Fibroblast of villous mesenchyme (primary cell): ENCODE measurements at regions not wholly inside any gene's neighbourhood (a gene's known extent, or its start where the extent isn't known, plus 50 kb on each side); places are given as distances from the start of the nearest gene placed in this dataset.
A peak's percentile ranks its signal among the peaks of the same experiment; 100 is the strongest.

Source experiments
- DNase-seq: peaks from one replicate; pipeline ENCODE4 v3.0.0-alpha.2; 2010; ENCODE audit warnings: low read depth
- H3K4me3 ChIP-seq: 2 replicates; pipeline ENCODE4 v1.5.1; 2011; ENCODE audit warnings: low read depth, mild to moderate bottlenecking, low read length
- CTCF ChIP-seq: IDR thresholded peaks from 2 replicates; pipeline ENCODE4 v1.5.1; 2012; ENCODE audit warnings: low read depth, mild to moderate bottlenecking, low read length; ENCODE audit not compliant: insufficient read depth

GRCh38 chr10:18760836-18761235 lies 101.6 kb downstream of the ARL5B start:
- no peak for TF ChIP-seq CTCF
- no peak for DNase-seq
- H3K4me3 ChIP-seq, result no peak overlapping the region

GRCh38 chr10:18767981-18768380 lies 108.8 kb downstream of the ARL5B start:
- no peak for DNase-seq
- no peak overlapping the region for H3K4me3 ChIP-seq
- TF ChIP-seq CTCF, result no peak

DNA sequence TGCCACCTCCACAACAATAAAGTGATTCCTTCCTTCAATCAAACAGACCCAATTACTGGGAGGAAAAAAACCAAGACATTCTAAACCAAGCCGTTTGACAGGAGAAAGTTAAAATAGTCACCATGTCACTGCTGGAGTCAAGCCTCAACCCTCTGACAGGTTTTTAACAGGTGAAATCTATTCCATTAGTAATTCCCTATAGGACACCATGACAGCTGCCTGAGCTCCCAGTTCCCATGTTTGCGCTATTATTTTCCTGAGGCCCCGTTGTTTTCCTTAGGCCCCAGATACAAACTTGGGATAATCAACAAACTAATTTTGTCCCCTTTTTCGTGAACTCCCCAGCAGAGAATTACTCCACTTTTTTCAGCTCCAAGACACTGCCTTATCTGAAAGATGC lies 113.9 kb downstream of the ARL5B start:
- no peak for TF ChIP-seq CTCF
- no peak overlapping the region for H3K4me3 ChIP-seq
- no peak for DNase-seq

DNA sequence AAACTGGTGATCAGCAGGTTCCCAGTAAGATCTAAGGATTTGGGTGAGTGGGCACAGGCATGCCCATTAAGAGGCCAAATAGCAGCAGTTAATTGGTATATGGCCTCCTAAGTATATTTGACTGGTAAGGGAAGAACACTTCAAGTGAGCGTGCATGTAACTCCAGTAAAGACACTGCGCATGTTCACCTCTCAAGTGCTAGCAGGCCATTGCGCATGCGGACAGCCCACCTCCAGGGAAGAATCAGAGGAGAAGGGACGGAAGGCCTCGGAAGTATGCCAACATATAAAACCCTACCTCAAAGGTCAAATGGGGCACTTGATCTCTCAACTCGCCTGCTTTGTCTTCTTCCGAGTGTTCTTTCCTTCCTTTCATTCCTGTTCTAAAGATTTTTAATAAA lies 118.0 kb downstream of the ARL5B start:
- no peak for DNase-seq
- no peak overlapping the region for H3K4me3 ChIP-seq
- no peak for TF ChIP-seq CTCF

DNA sequence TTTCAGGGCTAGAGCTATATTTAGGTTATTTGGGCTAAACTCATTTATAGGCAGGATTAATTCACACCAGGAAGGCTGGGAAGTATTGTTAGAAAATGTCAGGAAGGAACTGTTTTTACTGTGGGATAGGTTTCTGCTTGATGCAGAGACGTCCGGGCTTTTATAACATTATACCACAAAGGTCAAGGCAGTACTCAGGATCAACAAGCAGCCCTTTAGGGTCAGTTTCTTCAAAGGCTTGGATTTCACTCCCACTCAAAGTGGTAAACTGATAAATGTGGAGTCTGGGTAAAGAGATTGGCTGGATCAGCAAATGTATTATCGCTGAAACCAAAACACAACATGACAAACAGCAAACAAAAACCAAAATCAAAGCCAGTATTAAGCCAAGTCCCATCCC lies 127.2 kb downstream of the ARL5B start:
- no peak overlapping the region for H3K4me3 ChIP-seq
- TF ChIP-seq CTCF, result no peak

DNA sequence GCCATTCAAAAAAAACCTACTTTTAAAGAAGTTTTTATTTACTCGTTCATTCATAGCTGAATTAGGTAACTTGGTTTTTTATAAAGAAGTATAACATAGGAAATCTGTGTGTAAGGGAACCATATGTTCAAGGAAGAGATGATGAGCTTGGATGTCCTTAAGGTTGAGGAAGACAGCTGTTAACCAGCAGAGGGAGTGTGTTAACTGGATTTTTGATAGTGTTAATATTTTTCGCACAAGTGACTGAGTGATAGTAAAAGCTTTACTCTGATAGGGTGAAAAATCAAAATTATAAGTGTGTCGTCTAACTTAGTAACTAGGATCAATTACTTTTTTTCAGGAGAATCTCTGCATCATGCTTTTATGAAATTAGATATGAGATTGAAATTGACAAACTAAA lies 134.7 kb downstream of the ARL5B start:
- DNase-seq, result peak; percentile 12
- peak; percentile 29 for TF ChIP-seq CTCF
- no peak overlapping the region for H3K4me3 ChIP-seq

More for the DNA sequence above, 127.2 kb downstream of the ARL5B start:
- no peak for DNase-seq

GRCh38 chr10:18795549-18795948 lies 136.3 kb downstream of the ARL5B start:
- DNase-seq, result no peak
- H3K4me3 ChIP-seq, result no peak overlapping the region
- no peak for TF ChIP-seq CTCF
